GM23338 (cell line): ENCODE measurements at regions not wholly inside any gene's neighbourhood (a gene's known extent, or its start where the extent isn't known, plus 50 kb on each side); places are given as distances from the start of the nearest gene placed in this dataset.

Source experiments
- ATAC-seq: fragments of 200-7000 bp; cut with Tn5 transposase; 3 replicates; pipeline ENCODE4 v1.9.1; 2020
- DNase-seq: peaks from one replicate; pipeline ENCODE4 v3.0.0-alpha.2; 2015; ENCODE audit warnings: low spot score
- H2AFZ ChIP-seq: fragments of 200-600 bp; sonication (generic); 2 replicates; pipeline ENCODE4 v1.8.0; 2016; ENCODE audit warnings: antibody characterized with exemption, mild to moderate bottlenecking, moderate library complexity
- H3F3A ChIP-seq: fragments of 200-600 bp; sonication (generic); replicated peaks from 2 replicates; pipeline ENCODE4 v1.8.0; 2017; ENCODE audit warnings: antibody characterized with exemption, mixed run types, low read depth
- H3K27ac ChIP-seq: fragments of 200-600 bp; sonication (generic); 2 replicates; pipeline ENCODE4 v1.6.1; 2016; ENCODE audit warnings: low read depth
- H3K27me3 ChIP-seq: fragments of 200-600 bp; sonication (generic); 2 replicates; pipeline ENCODE4 v1.8.0; 2016; ENCODE audit warnings: mild to moderate bottlenecking, mixed run types, moderate library complexity; ENCODE audit not compliant: insufficient read depth
- H3K36me3 ChIP-seq: fragments of 200-600 bp; sonication (generic); 2 replicates; pipeline ENCODE4 v1.8.0; 2016; ENCODE audit warnings: mild to moderate bottlenecking; ENCODE audit not compliant: insufficient read depth
- H3K4me1 ChIP-seq: fragments of 200-600 bp; sonication (generic); 2 replicates; pipeline ENCODE4 v1.8.0; 2016; ENCODE audit warnings: mild to moderate bottlenecking, moderate library complexity; ENCODE audit not compliant: insufficient read depth
- H3K4me2 ChIP-seq: fragments of 200-600 bp; sonication (generic); 2 replicates; pipeline ENCODE4 v1.7.1; 2017; ENCODE audit warnings: mixed run types
- H3K4me3 ChIP-seq: fragments of 200-600 bp; sonication (generic); 2 replicates; pipeline ENCODE4 v1.6.1; 2016; ENCODE audit warnings: mixed run types
- H3K79me2 ChIP-seq: fragments of 200-600 bp; sonication (generic); replicated peaks from 2 replicates; pipeline ENCODE4 v1.8.0; 2017; ENCODE audit warnings: mild to moderate bottlenecking; ENCODE audit not compliant: insufficient read depth
- H3K9me2 ChIP-seq: fragments of 200-600 bp; sonication (generic); 2 replicates; pipeline ENCODE4 v1.8.0; 2017; ENCODE audit not compliant: insufficient read depth
- H4K20me1 ChIP-seq: fragments of 200-600 bp; sonication (generic); replicated peaks from 2 replicates; pipeline ENCODE4 v1.8.0; 2017; ENCODE audit warnings: mild to moderate bottlenecking; ENCODE audit not compliant: insufficient read depth
- H3K27ac Mint-ChIP-seq: 2 replicates; pipeline ENCODE4 v1.8.0; 2020; ENCODE audit warnings: inconsistent platforms, mild to moderate bottlenecking, moderate library complexity, mixed read lengths
- H3K27me3 Mint-ChIP-seq: 3 replicates; pipeline ENCODE4 v1.8.0; 2022; ENCODE audit warnings: low read depth, mild to moderate bottlenecking, moderate library complexity, mixed read lengths, inconsistent platforms; ENCODE audit not compliant: insufficient read depth, poor library complexity
- H3K36me3 Mint-ChIP-seq: 3 replicates; pipeline ENCODE4 v1.8.0; 2021; ENCODE audit warnings: low read depth, mild to moderate bottlenecking, inconsistent platforms, moderate library complexity, mixed read lengths
- H3K4me1 Mint-ChIP-seq: 3 replicates; pipeline ENCODE4 v1.8.0; 2020; ENCODE audit warnings: mild to moderate bottlenecking, inconsistent platforms, mixed read lengths
- H3K4me3 Mint-ChIP-seq: 3 replicates; pipeline ENCODE4 v1.8.0; 2021; ENCODE audit warnings: moderate library complexity, mild to moderate bottlenecking, inconsistent platforms, mixed read lengths
- H3K9me3 Mint-ChIP-seq: 3 replicates; pipeline ENCODE4 v1.8.0; 2020; ENCODE audit warnings: moderate library complexity, mild to moderate bottlenecking, inconsistent platforms, mixed read lengths
- CREB1 ChIP-seq: fragments of 250-450 bp; sonication (Bioruptor Pico); IDR thresholded peaks from 2 replicates; pipeline ENCODE4 v1.5.0; 2020; ENCODE audit warnings: low read depth, mild to moderate bottlenecking, moderate library complexity
- EZH2 ChIP-seq: fragments of 200-600 bp; sonication (generic); IDR thresholded peaks from one replicate; pipeline ENCODE4 v1.8.0; 2017; ENCODE audit warnings: antibody characterized with exemption, mild to moderate bottlenecking, low read depth; ENCODE audit not compliant: unreplicated experiment
- EZH2phosphoT487 ChIP-seq: fragments of 200-600 bp; sonication (generic); IDR thresholded peaks from one replicate; pipeline ENCODE4 v1.8.1; 2018; ENCODE audit warnings: antibody characterized with exemption; ENCODE audit not compliant: unreplicated experiment
- JUNB ChIP-seq: IDR thresholded peaks from one replicate; pipeline ENCODE4 v1.6.1; 2016; ENCODE audit warnings: antibody characterized with exemption; ENCODE audit not compliant: unreplicated experiment
- NANOG ChIP-seq: IDR thresholded peaks from 2 replicates; pipeline ENCODE4 v1.6.1; 2016; ENCODE audit warnings: antibody characterized with exemption, borderline replicate concordance
- POLR2AphosphoS5 ChIP-seq: IDR thresholded peaks from 2 replicates; pipeline ENCODE4 v1.6.1; 2016; ENCODE audit warnings: antibody characterized with exemption, low read depth
- STAT1 ChIP-seq: IDR thresholded peaks from one replicate; pipeline ENCODE4 v1.6.1; 2016; ENCODE audit warnings: antibody characterized with exemption; ENCODE audit not compliant: unreplicated experiment
- ZNF114 ChIP-seq: fragments of 250-450 bp; sonication (Bioruptor Pico); IDR thresholded peaks from 2 replicates; pipeline ENCODE4 v1.5.0; 2020; ENCODE audit warnings: mild to moderate bottlenecking, moderate library complexity
- ZNF331 ChIP-seq: fragments of 250-450 bp; sonication (Bioruptor Pico); IDR thresholded peaks from 2 replicates; pipeline ENCODE4 v1.5.0; 2020; ENCODE audit warnings: low read depth, mild to moderate bottlenecking, moderate library complexity
- TF ChIP-seq, protein P1 (sequence below): IDR thresholded peaks from one replicate; pipeline ENCODE4 v1.6.1; 2018; ENCODE audit warnings: antibody characterized with exemption; ENCODE audit not compliant: unreplicated experiment
- TF ChIP-seq, protein P2 (sequence below), 2 experiments: fragments of 200-600 bp in 1 of 2; sonication (generic) in 1 of 2; conservative IDR thresholded peaks; 2 replicates each; pipeline versions ENCODE4 v1.5.1 to v1.6.1; 2016 to 2017; ENCODE audit warnings: antibody characterized with exemption in 2 of 2, low read depth in 2 of 2, mild to moderate bottlenecking in 2 of 2, moderate library complexity in 1 of 2
- TF ChIP-seq, protein P3 (sequence below): IDR thresholded peaks from 2 replicates; pipeline ENCODE4 v1.6.1; 2016; ENCODE audit warnings: antibody characterized with exemption

DNA sequence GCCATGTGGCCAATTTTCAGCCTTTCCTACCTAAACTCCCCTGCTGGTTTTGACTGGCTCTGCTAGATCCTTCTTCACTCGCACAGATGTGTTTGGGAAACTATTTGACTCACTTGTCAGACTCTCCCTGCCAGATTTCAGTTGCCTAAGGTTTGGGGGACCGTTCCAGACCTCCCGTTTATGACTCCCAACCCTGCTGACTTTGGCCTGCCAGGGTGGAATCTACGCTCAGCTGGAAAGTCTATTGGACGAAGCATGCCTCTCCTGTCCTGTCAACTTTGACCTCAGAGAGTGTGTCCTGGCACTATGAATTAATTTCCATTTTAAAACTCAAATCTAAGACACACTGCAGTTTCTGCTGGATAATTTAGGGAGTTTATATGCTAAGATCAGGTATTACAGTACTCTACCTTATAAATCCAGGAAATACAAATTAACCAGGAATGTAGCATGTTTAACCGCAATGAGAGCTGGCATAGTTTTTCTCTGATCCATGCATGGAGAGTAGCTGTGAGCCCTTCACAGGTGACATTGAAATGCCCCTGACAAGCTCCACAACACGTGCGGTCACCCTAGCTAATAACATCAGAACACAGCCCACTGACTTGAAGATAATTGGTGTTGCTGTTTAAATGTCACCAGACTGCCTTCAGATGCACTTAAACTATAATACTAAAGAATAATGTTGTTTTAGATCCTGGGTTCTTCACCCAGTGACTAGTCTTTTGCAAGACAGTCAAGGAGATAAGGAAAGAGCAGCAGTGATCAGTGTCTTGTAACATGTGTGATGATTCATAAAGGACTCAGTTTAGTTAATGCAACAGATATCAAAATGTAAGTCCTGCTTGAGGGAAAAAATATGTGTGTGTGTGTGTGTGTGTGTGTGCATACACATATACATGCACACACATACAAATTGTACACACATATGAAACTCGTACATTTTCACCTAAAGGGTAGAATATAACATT lies 223.0 kb upstream of the MCTP2 start:
- Mint-ChIP-seq H3K4me1 (peaks cover 21% of the 10 kb centered on the region), H3K4me3 (no peak overlapping the region), H3K27me3 (no peaks in the 10 kb centered on the region), H3K27ac (no peak overlapping the region), H3K36me3 (no peaks in the 10 kb centered on the region), H3K9me3 (no peaks in the 10 kb centered on the region)
- H3F3A ChIP-seq, result no peaks in the 10 kb centered on the region
- DNase-seq, result no peak
- H3K27me3 ChIP-seq, result no peaks in the 10 kb centered on the region
- H3K4me2 ChIP-seq, result no peak overlapping the region
- no peak for ATAC-seq
- no peak for TF ChIP-seq STAT1
- TF ChIP-seq, protein P1, sequence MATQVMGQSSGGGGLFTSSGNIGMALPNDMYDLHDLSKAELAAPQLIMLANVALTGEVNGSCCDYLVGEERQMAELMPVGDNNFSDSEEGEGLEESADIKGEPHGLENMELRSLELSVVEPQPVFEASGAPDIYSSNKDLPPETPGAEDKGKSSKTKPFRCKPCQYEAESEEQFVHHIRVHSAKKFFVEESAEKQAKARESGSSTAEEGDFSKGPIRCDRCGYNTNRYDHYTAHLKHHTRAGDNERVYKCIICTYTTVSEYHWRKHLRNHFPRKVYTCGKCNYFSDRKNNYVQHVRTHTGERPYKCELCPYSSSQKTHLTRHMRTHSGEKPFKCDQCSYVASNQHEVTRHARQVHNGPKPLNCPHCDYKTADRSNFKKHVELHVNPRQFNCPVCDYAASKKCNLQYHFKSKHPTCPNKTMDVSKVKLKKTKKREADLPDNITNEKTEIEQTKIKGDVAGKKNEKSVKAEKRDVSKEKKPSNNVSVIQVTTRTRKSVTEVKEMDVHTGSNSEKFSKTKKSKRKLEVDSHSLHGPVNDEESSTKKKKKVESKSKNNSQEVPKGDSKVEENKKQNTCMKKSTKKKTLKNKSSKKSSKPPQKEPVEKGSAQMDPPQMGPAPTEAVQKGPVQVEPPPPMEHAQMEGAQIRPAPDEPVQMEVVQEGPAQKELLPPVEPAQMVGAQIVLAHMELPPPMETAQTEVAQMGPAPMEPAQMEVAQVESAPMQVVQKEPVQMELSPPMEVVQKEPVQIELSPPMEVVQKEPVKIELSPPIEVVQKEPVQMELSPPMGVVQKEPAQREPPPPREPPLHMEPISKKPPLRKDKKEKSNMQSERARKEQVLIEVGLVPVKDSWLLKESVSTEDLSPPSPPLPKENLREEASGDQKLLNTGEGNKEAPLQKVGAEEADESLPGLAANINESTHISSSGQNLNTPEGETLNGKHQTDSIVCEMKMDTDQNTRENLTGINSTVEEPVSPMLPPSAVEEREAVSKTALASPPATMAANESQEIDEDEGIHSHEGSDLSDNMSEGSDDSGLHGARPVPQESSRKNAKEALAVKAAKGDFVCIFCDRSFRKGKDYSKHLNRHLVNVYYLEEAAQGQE, result no peak
- TF ChIP-seq POLR2AphosphoS5, result no peak
- TF ChIP-seq ZNF114 (CRISPR knock-in tag), result no peak
- no peak for TF ChIP-seq EZH2
- H3K9me2 ChIP-seq, result no peaks in the 10 kb centered on the region
- no peaks in the 10 kb centered on the region for H3K79me2 ChIP-seq
- H4K20me1 ChIP-seq, result no peaks in the 10 kb centered on the region
- no peak overlapping the region for H3K27ac ChIP-seq
- H2AFZ ChIP-seq, result peak overlapping the region; percentile 66; the same call in 1 of the 2 replicates
- no peak overlapping the region for H3K4me3 ChIP-seq
- H3K4me1 ChIP-seq, result peaks cover 19% of the 10 kb centered on the region
- H3K36me3 ChIP-seq, result no peaks in the 10 kb centered on the region

DNA sequence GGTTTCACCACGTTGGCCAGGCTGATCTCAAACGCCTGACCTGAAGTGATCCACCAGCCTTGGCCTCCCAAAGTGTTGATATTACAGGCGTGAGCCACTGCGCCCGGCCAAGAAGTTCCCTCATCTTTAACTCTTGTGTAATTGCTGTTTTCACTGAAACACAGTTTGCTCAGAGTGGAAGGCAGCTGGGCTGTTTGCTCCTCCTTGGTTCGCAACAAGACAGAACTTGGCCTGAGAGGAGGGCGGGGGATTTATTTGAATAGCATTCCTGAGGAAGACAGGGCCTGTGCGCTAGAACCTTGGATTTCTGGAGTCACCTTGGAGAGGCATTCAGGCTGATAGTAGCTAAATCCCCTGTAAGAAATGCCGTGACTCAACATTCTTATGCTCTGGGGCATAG lies 226.7 kb upstream of the MCTP2 start:
- Histone ChIP-seq H3F3A (no peaks in the 10 kb centered on the region), H3K79me2 (no peaks in the 10 kb centered on the region), H3K9me2 (no peaks in the 10 kb centered on the region), H4K20me1 (no peaks in the 10 kb centered on the region), H3K4me1 (no peaks in the 10 kb centered on the region), H2AFZ (no peak overlapping the region), H3K27me3 (no peaks in the 10 kb centered on the region), H3K36me3 (no peaks in the 10 kb centered on the region), H3K4me2 (no peak overlapping the region), H3K4me3 (no peak overlapping the region), H3K27ac (no peak overlapping the region)
- H3K9me3 Mint-ChIP-seq, result no peaks in the 10 kb centered on the region
- no peak for DNase-seq
- H3K36me3 Mint-ChIP-seq, result no peaks in the 10 kb centered on the region
- ATAC-seq, result no peak
- no peaks in the 10 kb centered on the region for H3K27me3 Mint-ChIP-seq
- no peak overlapping the region for H3K4me3 Mint-ChIP-seq
- no peak overlapping the region for H3K27ac Mint-ChIP-seq
- H3K4me1 Mint-ChIP-seq, result no peaks in the 10 kb centered on the region; the same call in 2 of the 3 replicates
- TF ChIP-seq POLR2AphosphoS5, result no peak
- no peak for TF ChIP-seq EZH2
- no peak for TF ChIP-seq ZNF331
- no peak for TF ChIP-seq EZH2phosphoT487
- no peak for TF ChIP-seq JUNB
- no peak for TF ChIP-seq CREB1 (CRISPR knock-in tag)
- TF ChIP-seq, protein P2, sequence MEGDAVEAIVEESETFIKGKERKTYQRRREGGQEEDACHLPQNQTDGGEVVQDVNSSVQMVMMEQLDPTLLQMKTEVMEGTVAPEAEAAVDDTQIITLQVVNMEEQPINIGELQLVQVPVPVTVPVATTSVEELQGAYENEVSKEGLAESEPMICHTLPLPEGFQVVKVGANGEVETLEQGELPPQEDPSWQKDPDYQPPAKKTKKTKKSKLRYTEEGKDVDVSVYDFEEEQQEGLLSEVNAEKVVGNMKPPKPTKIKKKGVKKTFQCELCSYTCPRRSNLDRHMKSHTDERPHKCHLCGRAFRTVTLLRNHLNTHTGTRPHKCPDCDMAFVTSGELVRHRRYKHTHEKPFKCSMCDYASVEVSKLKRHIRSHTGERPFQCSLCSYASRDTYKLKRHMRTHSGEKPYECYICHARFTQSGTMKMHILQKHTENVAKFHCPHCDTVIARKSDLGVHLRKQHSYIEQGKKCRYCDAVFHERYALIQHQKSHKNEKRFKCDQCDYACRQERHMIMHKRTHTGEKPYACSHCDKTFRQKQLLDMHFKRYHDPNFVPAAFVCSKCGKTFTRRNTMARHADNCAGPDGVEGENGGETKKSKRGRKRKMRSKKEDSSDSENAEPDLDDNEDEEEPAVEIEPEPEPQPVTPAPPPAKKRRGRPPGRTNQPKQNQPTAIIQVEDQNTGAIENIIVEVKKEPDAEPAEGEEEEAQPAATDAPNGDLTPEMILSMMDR (conservative IDR thresholded peaks at IDR 0.05; ENCODE audit: low read depth in 2 of 2), result no peak
- no peak for TF ChIP-seq NANOG
- TF ChIP-seq, protein P1, result no peak
- no peak for TF ChIP-seq ZNF114 (CRISPR knock-in tag)
- TF ChIP-seq STAT1, result no peak
- TF ChIP-seq, protein P3, sequence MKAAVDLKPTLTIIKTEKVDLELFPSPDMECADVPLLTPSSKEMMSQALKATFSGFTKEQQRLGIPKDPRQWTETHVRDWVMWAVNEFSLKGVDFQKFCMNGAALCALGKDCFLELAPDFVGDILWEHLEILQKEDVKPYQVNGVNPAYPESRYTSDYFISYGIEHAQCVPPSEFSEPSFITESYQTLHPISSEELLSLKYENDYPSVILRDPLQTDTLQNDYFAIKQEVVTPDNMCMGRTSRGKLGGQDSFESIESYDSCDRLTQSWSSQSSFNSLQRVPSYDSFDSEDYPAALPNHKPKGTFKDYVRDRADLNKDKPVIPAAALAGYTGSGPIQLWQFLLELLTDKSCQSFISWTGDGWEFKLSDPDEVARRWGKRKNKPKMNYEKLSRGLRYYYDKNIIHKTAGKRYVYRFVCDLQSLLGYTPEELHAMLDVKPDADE, result no peak
